HG02623 (cell line): ENCODE measurements at regions not wholly inside any gene's neighbourhood (a gene's known extent, or its start where the extent isn't known, plus 50 kb on each side); places are given as distances from the start of the nearest gene placed in this dataset.
A peak's percentile ranks its signal among the peaks of the same experiment; 100 is the strongest.

ENCODE experiments used
- ATAC-seq: cut with Tn5 transposase; IDR thresholded peaks from one replicate; pipeline ENCODE4 v1.9.1; 2021; ENCODE audit warnings: moderate library complexity; ENCODE audit not compliant: unreplicated experiment

- no peak for ATAC-seq
Measured at GRCh38 chr4:110770353-110770752, 147.5 kb upstream of the PITX2 start.

- no peak for ATAC-seq
Measured at GRCh38 chr4:110778521-110778920, 155.6 kb upstream of the PITX2 start.

- no peak for ATAC-seq
Measured at GRCh38 chr4:110780538-110780937, 157.7 kb upstream of the PITX2 start.

GRCh38 chr4:110781944-110782343 lies 159.1 kb upstream of the PITX2 start:
- ATAC-seq = no peak

GRCh38 chr4:110787109-110787508 lies 164.2 kb upstream of the PITX2 start:
- ATAC-seq = no peak

- no peak for ATAC-seq
Measured at GRCh38 chr4:110787707-110788106, 164.8 kb upstream of the PITX2 start.

GRCh38 chr4:110788302-110788701 lies 165.4 kb upstream of the PITX2 start:
- ATAC-seq = no peak

- no peak for ATAC-seq
Measured at GRCh38 chr4:110792036-110792435, 169.2 kb upstream of the PITX2 start.

- no peak for ATAC-seq
Measured at GRCh38 chr4:110793381-110793801, 170.5 kb upstream of the PITX2 start.

- ATAC-seq = no peak
Measured at GRCh38 chr4:110793890-110794554, 171.1 kb upstream of the PITX2 start.

- ATAC-seq = no peak
Measured at GRCh38 chr4:110795971-110796370, 173.1 kb upstream of the PITX2 start.

- ATAC-seq = no peak
Measured at GRCh38 chr4:110797486-110797885, 174.6 kb upstream of the PITX2 start.

GRCh38 chr4:110798687-110799086 lies 175.8 kb upstream of the PITX2 start:
- no peak for ATAC-seq

- no peak for ATAC-seq
Measured at GRCh38 chr4:110799211-110799610, 176.3 kb upstream of the PITX2 start.

- ATAC-seq = no peak
Measured at GRCh38 chr4:110801591-110801990, 178.7 kb upstream of the PITX2 start.

GRCh38 chr4:110808351-110808878 lies 185.5 kb upstream of the PITX2 start:
- peak; percentile 80 for ATAC-seq

GRCh38 chr4:110815950-110816349 lies 193.1 kb upstream of the PITX2 start:
- no peak for ATAC-seq

- no peak for ATAC-seq
Measured at GRCh38 chr4:110816367-110816766, 193.5 kb upstream of the PITX2 start.

GRCh38 chr4:110821186-110821585 lies 198.3 kb upstream of the PITX2 start:
- no peak for ATAC-seq

- no peak for ATAC-seq
Measured at GRCh38 chr4:110823251-110823650, 200.4 kb upstream of the PITX2 start.

- no peak for ATAC-seq
Measured at GRCh38 chr4:110824344-110824743, 201.5 kb upstream of the PITX2 start.

- ATAC-seq = no peak
Measured at GRCh38 chr4:110826656-110827055, 203.8 kb upstream of the PITX2 start.

- no peak for ATAC-seq
Measured at GRCh38 chr4:110830461-110830860, 207.6 kb upstream of the PITX2 start.
